IMR-90 (cell line): ENCODE measurements at regions not wholly inside any gene's neighbourhood (a gene's known extent, or its start where the extent isn't known, plus 50 kb on each side); places are given as distances from the start of the nearest gene placed in this dataset.

Experiments used
- ATAC-seq: fragments of 200-7000 bp; cut with Tn5 transposase; 2 replicates; pipeline ENCODE4 v1.9.1; 2020; ENCODE audit warnings: low read depth, mild to moderate bottlenecking, moderate library complexity
- BruUV-seq: library from RNA; stranded (reverse); fragments of 400-500 nt; replicated peaks from 2 replicates; lab custom pipeline; 2021; lab: Mats Ljungman, UMichigan
- CTCF ChIA-PET: fragments of 300-600 bp; formaldehyde crosslinking; extraction: SDS; loops from one replicate; lab custom pipeline; 2021; ENCODE audit warnings: antibody characterized with exemption; lab: Yijun Ruan, JAX
- POLR2A ChIA-PET: fragments of 300-600 bp; sonication (Branson Sonifier 250); formaldehyde crosslinking; loops from one replicate; lab custom pipeline; 2022; ENCODE audit warnings: antibody characterized with exemption; ENCODE audit not compliant: unreplicated experiment; lab: Charles Lee
- DNase-seq: peaks from one replicate; pipeline ENCODE4 v3.0.0; 2013
- H2AFZ ChIP-seq: replicated peaks from 2 replicates; pipeline ENCODE3; 2013; ENCODE audit warnings: low read length, mild to moderate bottlenecking; ENCODE audit not compliant: poor library complexity
- H2AK5ac ChIP-seq: 2 replicates; pipeline ENCODE4 v1.6.1; 2013; ENCODE audit warnings: low read depth, low read length, inconsistent platforms
- H2AK9ac ChIP-seq: replicated peaks from 2 replicates; pipeline ENCODE3; 2013; ENCODE audit warnings: mild to moderate bottlenecking, low read depth, low read length, moderate library complexity; ENCODE audit not compliant: poor library complexity
- H2BK120ac ChIP-seq: 2 replicates; pipeline ENCODE4 v1.6.1; 2013; ENCODE audit warnings: low read depth, low read length, inconsistent platforms
- H2BK15ac ChIP-seq: 3 replicates; pipeline ENCODE4 v1.6.1; 2013; ENCODE audit warnings: low read depth, low read length, inconsistent platforms
- H2BK20ac ChIP-seq: 2 replicates; pipeline ENCODE4 v1.6.1; 2013; ENCODE audit warnings: low read depth, mild to moderate bottlenecking, inconsistent platforms, low read length, moderate library complexity
- H2BK5ac ChIP-seq: 2 replicates; pipeline ENCODE4 v1.6.1; 2013; ENCODE audit warnings: mild to moderate bottlenecking, low read depth, low read length, inconsistent platforms; ENCODE audit not compliant: poor library complexity, severe bottlenecking
- H3K14ac ChIP-seq: replicated peaks from 2 replicates; pipeline ENCODE4 v1.6.1; 2013; ENCODE audit warnings: low read depth, low read length, inconsistent platforms
- H3K18ac ChIP-seq: 2 replicates; pipeline ENCODE4 v1.6.1; 2013; ENCODE audit warnings: low read depth, low read length, control low read depth
- H3K23ac ChIP-seq: 2 replicates; pipeline ENCODE4 v1.6.1; 2013; ENCODE audit warnings: low read depth, low read length, inconsistent platforms
- H3K27ac ChIP-seq: 2 replicates; pipeline ENCODE4 v1.5.1; 2013; ENCODE audit warnings: mild to moderate bottlenecking, control low read depth, low read length; ENCODE audit not compliant: insufficient read depth
- H3K27me3 ChIP-seq: 2 replicates; pipeline ENCODE4 v1.6.1; 2013; ENCODE audit warnings: low read length; ENCODE audit not compliant: control insufficient read depth, insufficient read depth
- H3K36me3 ChIP-seq: 2 replicates; pipeline ENCODE4 v1.6.1; 2013; ENCODE audit warnings: low read length, mixed read lengths; ENCODE audit not compliant: control insufficient read depth, insufficient read depth
- H3K4ac ChIP-seq: 2 replicates; pipeline ENCODE4 v1.6.1; 2013; ENCODE audit warnings: low read depth, low read length, inconsistent platforms
- H3K4me1 ChIP-seq: 2 replicates; pipeline ENCODE4 v1.6.1; 2013; ENCODE audit warnings: low read length, mixed read lengths; ENCODE audit not compliant: control insufficient read depth, insufficient read depth
- H3K4me2 ChIP-seq: 2 replicates; pipeline ENCODE4 v1.6.1; 2013; ENCODE audit warnings: low read depth, mild to moderate bottlenecking, control low read depth, low read length, moderate library complexity
- H3K4me3 ChIP-seq: 2 replicates; pipeline ENCODE4 v1.5.1; 2013; ENCODE audit warnings: low read depth, mild to moderate bottlenecking, control low read depth, low read length, moderate library complexity; ENCODE audit not compliant: insufficient read depth
- H3K56ac ChIP-seq: 2 replicates; pipeline ENCODE4 v1.6.1; 2013; ENCODE audit warnings: low read length, inconsistent platforms; ENCODE audit not compliant: insufficient read depth; ENCODE audit errors: extremely low read depth
- H3K79me1 ChIP-seq, 2 experiments: 2 replicates each; pipeline ENCODE4 v1.6.1; 2013; ENCODE audit warnings: low read length in 2 of 2, inconsistent platforms in 1 of 2, low read depth in 1 of 2
- H3K9ac ChIP-seq: 2 replicates; pipeline ENCODE4 v1.6.1; 2013; ENCODE audit warnings: low read depth, low read length, control low read depth
- H3K9me1 ChIP-seq: 2 replicates; pipeline ENCODE4 v1.6.1; 2013; ENCODE audit warnings: low read length, inconsistent platforms; ENCODE audit not compliant: insufficient read depth
- H3K9me3 ChIP-seq: 2 replicates; pipeline ENCODE4 v1.6.1; 2013; ENCODE audit warnings: low read length; ENCODE audit not compliant: control insufficient read depth, insufficient read depth
- H4K20me1 ChIP-seq: 2 replicates; pipeline ENCODE4 v1.6.1; 2013; ENCODE audit warnings: low read length, inconsistent platforms; ENCODE audit not compliant: insufficient read depth
- H4K5ac ChIP-seq: 2 replicates; pipeline ENCODE4 v1.6.1; 2013; ENCODE audit warnings: mild to moderate bottlenecking, low read depth, low read length, control low read depth
- H4K8ac ChIP-seq, 2 experiments: 2 replicates each; pipeline ENCODE4 v1.6.1; 2013; ENCODE audit warnings: low read depth in 2 of 2, low read length in 2 of 2, control low read depth in 1 of 2, inconsistent platforms in 1 of 2
- H4K91ac ChIP-seq: 2 replicates; pipeline ENCODE4 v1.6.1; 2013; ENCODE audit warnings: low read depth, low read length, inconsistent platforms; ENCODE audit not compliant: insufficient read depth
- CEBPB ChIP-seq: IDR thresholded peaks from 2 replicates; pipeline ENCODE4 v1.6.1; 2012; ENCODE audit warnings: low read depth, low read length, improper control_type of control experiment
- ELK1 ChIP-seq: fragments of 150-350 bp; IDR thresholded peaks from 2 replicates; pipeline ENCODE4 v1.6.1; 2016; ENCODE audit warnings: low read depth, mild to moderate bottlenecking, low read length, moderate library complexity, borderline replicate concordance
- MAFK ChIP-seq: IDR thresholded peaks from 2 replicates; pipeline ENCODE4 v1.6.1; 2012; ENCODE audit warnings: low read depth, low read length, improper control_type of control experiment
- RCOR1 ChIP-seq: IDR thresholded peaks from 2 replicates; pipeline ENCODE4 v1.6.1; 2012; ENCODE audit warnings: mild to moderate bottlenecking, low read length, improper control_type of control experiment; ENCODE audit not compliant: insufficient replicate concordance
- RFX5 ChIP-seq: IDR thresholded peaks from 2 replicates; pipeline ENCODE4 v1.8.0; 2012; ENCODE audit warnings: low read depth, mild to moderate bottlenecking, low read length, moderate library complexity
- USF2 ChIP-seq: fragments of 150-350 bp; IDR thresholded peaks from 2 replicates; pipeline ENCODE4 v1.6.1; 2017; ENCODE audit warnings: mild to moderate bottlenecking, antibody characterized with exemption, low read length, low read depth
- WGBS, 2 experiments: methylation state at CpG; one replicate each; pipeline versions ENCODE4 v1.1.5 to v1.1.7; 2013; ENCODE audit warnings: missing lambda C conversion rate in 2 of 2; ENCODE audit not compliant: insufficient read length in 1 of 2; ENCODE audit errors: extremely low coverage in 2 of 2; 5-methylcytosine and 5-hydroxymethylcytosine counted together
- dilution Hi-C: fragments of 300-500 bp; cut with HindIII; formaldehyde crosslinking; loops from one replicate; pipeline ENCODE4 v1.14.3; 2018; ENCODE audit warnings: low sequenced_read_pairs; ENCODE audit not compliant: unreplicated experiment
- in situ Hi-C: fragments of 300-500 bp; cut with MboI; formaldehyde crosslinking; loops from 3 replicates; pipeline ENCODE4 v1.14.3; 2019; ENCODE audit warnings: low sequenced_read_pairs, inconsistent platforms, mixed read lengths
- intact Hi-C: fragments of 100-400 bp; cut with micrococcal nuclease; formaldehyde crosslinking; loops from 2 replicates; pipeline ENCODE4 v1.10.0; 2022

- Histone ChIP-seq H3K9me3 (no peaks in the 10 kb centered on the region), H3K4me1 (no peaks in the 10 kb centered on the region), H3K36me3 (no peaks in the 10 kb centered on the region), H3K18ac (no peak overlapping the region), H2BK20ac (no peak overlapping the region), H3K9ac (no peak overlapping the region), H3K79me1 (no peaks in the 10 kb centered on the region), H4K20me1 (no peaks in the 10 kb centered on the region), H3K9me1 (no peaks in the 10 kb centered on the region), H4K8ac (no peak overlapping the region), H3K4me3 (no peak overlapping the region), H2AFZ (no peak overlapping the region), H3K4ac (no peak overlapping the region), H2AK5ac (no peak overlapping the region), H3K23ac (no peak overlapping the region), H4K5ac (no peak overlapping the region), H2BK120ac (no peak overlapping the region), H2BK15ac (no peak overlapping the region), H3K4me2 (no peak overlapping the region), H3K27ac (no peak overlapping the region), H2AK9ac (no peak overlapping the region), H2BK5ac (no peak overlapping the region), H3K27me3 (no peaks in the 10 kb centered on the region; the same call in 1 of the 2 replicates), H4K91ac (no peak overlapping the region), H3K14ac (no peak overlapping the region), H3K56ac (no peak overlapping the region)
- POLR2A ChIA-PET: no interaction called here
- peak; percentile 44; the same call in 1 of the 2 replicates for ATAC-seq
- in situ Hi-C loops: no loop called here
- peak; percentile 31 for DNase-seq
- intact Hi-C loops: no loop called here
- CTCF ChIA-PET: interaction anchor here (0.6 kb wide), 1 partner anchor 18 kb away, joined by 3 read pairs; no protein-coding TSS in a partner anchor
- no CpG with 5 or more reads among the region's 1 CpG for WGBS, 2 experiments
- dilution Hi-C loops: no loop called here
- TF ChIP-seq USF2: no peak
- TF ChIP-seq RFX5: no peak
- TF ChIP-seq RCOR1: no peak
- TF ChIP-seq MAFK: no peak
- TF ChIP-seq ELK1: no peak
- TF ChIP-seq CEBPB: no peak
- no TSS peak for BruUV-seq
These were observed 183.7 kb upstream of the CDK1 start for GRCh38 chr10:60594476-60595051.
